K562 (cell line): ENCODE measurements at regions not wholly inside any gene's neighbourhood (a gene's known extent, or its start where the extent isn't known, plus 50 kb on each side); places are given as distances from the start of the nearest gene placed in this dataset.
A peak's percentile ranks its signal among the peaks of the same experiment; 100 is the strongest.

Experiments used
- ATAC-seq: fragments of 200-7000 bp; cut with Tn5 transposase; 3 replicates; pipeline ENCODE4 v1.9.1; 2020; ENCODE audit warnings: moderate library complexity
- BruUV-seq: library from RNA; stranded (reverse); fragments of 400-500 nt; replicated peaks from 2 replicates; lab custom pipeline; 2021; lab: Mats Ljungman, UMichigan
- CTCF ChIA-PET: fragments of 300-600 bp; formaldehyde crosslinking; extraction: SDS; loops from one replicate; lab custom pipeline; 2021; ENCODE audit warnings: low intra/inter-chr PET ratio; lab: Yijun Ruan, JAX
- POLR2A ChIA-PET: fragments of 300-600, 350-650 bp; sonication (Branson Sonifier 250); formaldehyde crosslinking; extraction: SDS; loops from one replicate; lab custom pipeline; 2021; ENCODE audit warnings: antibody characterized with exemption, inconsistent platforms; lab: Yijun Ruan, JAX
- DNase-seq, 4 experiments: peaks; one replicate each; pipeline versions ENCODE4 v3.0.0 to v3.0.0-alpha.2; 2011 to 2018; ENCODE audit warnings: low spot score in 3 of 4, mixed read lengths in 3 of 4; ENCODE audit errors: extremely low read depth in 1 of 4
- FAIRE-seq: peaks from 2 replicates; lab custom pipeline; 2011; peaks lifted over from hg19 to GRCh38; lab: Jason Lieb, UNC
- H2AFZ ChIP-seq: 2 replicates; pipeline ENCODE4 v1.6.0; 2011; ENCODE audit warnings: low read depth, low read length, control low read depth, inconsistent platforms
- H3K27ac ChIP-seq: fragments of 200-600 bp; 3 replicates; pipeline ENCODE4 v1.8.0; 2011; ENCODE audit warnings: low read depth, mild to moderate bottlenecking, control low read depth, inconsistent platforms, low read length, moderate library complexity, mixed read lengths; ENCODE audit errors: extremely low read depth
- H3K27me3 ChIP-seq, 2 experiments: fragments of 300-600 bp in 1 of 2; 2 replicates in 1 of 2; 3 replicates in 1 of 2; pipeline versions ENCODE4 v1.6.0 to v1.8.0; 2011; ENCODE audit warnings: inconsistent platforms in 2 of 2, low read length in 2 of 2, mild to moderate bottlenecking in 1 of 2, mixed read lengths in 1 of 2, moderate library complexity in 1 of 2; ENCODE audit not compliant: control insufficient read depth in 2 of 2, insufficient read depth in 2 of 2
- H3K36me3 ChIP-seq: fragments of 300-600 bp; 3 replicates; pipeline ENCODE4 v1.8.0; 2011; ENCODE audit warnings: mild to moderate bottlenecking, low read length, inconsistent platforms; ENCODE audit not compliant: control insufficient read depth, insufficient read depth
- H3K4me1 ChIP-seq, 2 experiments: fragments of 200-600 bp in 1 of 2; replicated peaks in 1 of 2; 2 replicates in 1 of 2; 3 replicates in 1 of 2; pipeline versions ENCODE4 v1.5.1 to v1.8.0; 2011; ENCODE audit warnings: inconsistent platforms in 2 of 2, low read length in 2 of 2, mild to moderate bottlenecking in 1 of 2, mixed read lengths in 1 of 2, moderate library complexity in 1 of 2; ENCODE audit not compliant: control insufficient read depth in 2 of 2, insufficient read depth in 2 of 2
- H3K4me2 ChIP-seq: 2 replicates; pipeline ENCODE4 v1.6.1; 2011; ENCODE audit warnings: low read length, control low read depth, inconsistent platforms, mixed read lengths; ENCODE audit not compliant: insufficient read depth
- H3K4me3 ChIP-seq: fragments of 200-600 bp; sonication (generic), shearing (Covaris generic); 2 replicates; pipeline ENCODE4 v1.5.1; 2016; ENCODE audit warnings: control low read depth, inconsistent platforms
- H3K79me2 ChIP-seq: fragments of 200-600 bp; 3 replicates; pipeline ENCODE4 v1.8.0; 2011; ENCODE audit warnings: low read length, inconsistent platforms; ENCODE audit not compliant: control insufficient read depth, insufficient read depth
- H3K9ac ChIP-seq, 2 experiments: 2 replicates each; pipeline versions ENCODE4 v1.6.0 to v1.6.1; 2011; ENCODE audit warnings: low read depth in 2 of 2, low read length in 2 of 2, control low read depth in 1 of 2, inconsistent platforms in 1 of 2, mild to moderate bottlenecking in 1 of 2, mixed read lengths in 1 of 2; ENCODE audit not compliant: insufficient read depth in 1 of 2
- H3K9me1 ChIP-seq: one replicate; pipeline ENCODE4 v1.6.0; 2011; ENCODE audit warnings: inconsistent platforms, mild to moderate bottlenecking, low read length, moderate library complexity; ENCODE audit not compliant: control insufficient read depth, insufficient read depth
- H3K9me3 ChIP-seq: replicated peaks from 2 replicates; pipeline ENCODE4 v1.5.1; 2011; ENCODE audit warnings: low read depth, low read length, inconsistent platforms; ENCODE audit not compliant: control insufficient read depth, insufficient read depth
- H4K20me1 ChIP-seq: replicated peaks from 2 replicates; pipeline ENCODE4 v1.6.1; 2011; ENCODE audit warnings: low read length, inconsistent platforms, mixed read lengths; ENCODE audit not compliant: control insufficient read depth, insufficient read depth
- DMBX1 ChIP-seq: fragments of 250-450 bp; sonication (Bioruptor Pico); IDR thresholded peaks from 2 replicates; pipeline ENCODE4 v1.8.0; 2022; ENCODE audit warnings: inconsistent platforms, mild to moderate bottlenecking, moderate library complexity, borderline replicate concordance
- ETV6 ChIP-seq, 3 experiments: fragments of 150-350 bp in 1 of 3; sonication (generic) in 1 of 3; formaldehyde crosslinking in 1 of 3; IDR thresholded peaks; 2 replicates each; pipeline versions ENCODE4 v1.6.1 to v1.8.0; 2014 to 2022; ENCODE audit warnings: borderline replicate concordance in 2 of 3, low read depth in 2 of 3, antibody characterized with exemption in 1 of 3, low read length in 1 of 3, mild to moderate bottlenecking in 1 of 3, missing genetic modification reagents in 1 of 3
- NFXL1 ChIP-seq: fragments of 450-650 bp; formaldehyde crosslinking; IDR thresholded peaks from 2 replicates; pipeline ENCODE4 v1.4.0; 2021; ENCODE audit warnings: mild to moderate bottlenecking
- ZNF197 ChIP-seq: fragments of 200-800 bp; sonication (Bioruptor generic); IDR thresholded peaks from 2 replicates; pipeline ENCODE4 v1.6.1; 2016; ENCODE audit warnings: low read depth, missing genetic modification characterization, missing compliant biosample characterization
- WGBS: fragments of 100-300 bp; shearing (Covaris generic); methylation state at CpG from one replicate; pipeline ENCODE4 v1.1.6; 2016; ENCODE audit warnings: low coverage, mixed read lengths; ENCODE audit not compliant: insufficient coverage; ENCODE audit errors: missing lambda C conversion rate; 5-methylcytosine and 5-hydroxymethylcytosine counted together
- in situ Hi-C: fragments of 300-500 bp; cut with MboI; formaldehyde crosslinking; loops from 4 replicates; pipeline ENCODE4 v1.15.0; 2018; ENCODE audit warnings: inconsistent platforms, mixed read lengths
- intact Hi-C: fragments of 100-400 bp; cut with micrococcal nuclease; formaldehyde crosslinking; loops from 2 replicates; pipeline ENCODE4 v1.14.2; 2022
- TF ChIP-seq, protein P1 (sequence below): sonication (generic); IDR thresholded peaks from 2 replicates; pipeline ENCODE4 v1.6.1; 2016
- TF ChIP-seq, protein P2 (sequence below), 2 experiments: fragments of 450-650 bp in 1 of 2; sonication (generic) in 1 of 2; formaldehyde crosslinking in 1 of 2; IDR thresholded peaks; 2 replicates each; pipeline versions ENCODE4 v1.7.1 to v1.9.0; 2016 to 2022; ENCODE audit warnings: inconsistent platforms in 1 of 2, mild to moderate bottlenecking in 1 of 2, missing genetic modification reagents in 1 of 2
- TF ChIP-seq, protein P3 (sequence below): fragments of 450-650 bp; formaldehyde crosslinking; IDR thresholded peaks from 2 replicates; pipeline ENCODE4 v1.4.0; 2020; ENCODE audit warnings: mild to moderate bottlenecking, mixed read lengths

DNA sequence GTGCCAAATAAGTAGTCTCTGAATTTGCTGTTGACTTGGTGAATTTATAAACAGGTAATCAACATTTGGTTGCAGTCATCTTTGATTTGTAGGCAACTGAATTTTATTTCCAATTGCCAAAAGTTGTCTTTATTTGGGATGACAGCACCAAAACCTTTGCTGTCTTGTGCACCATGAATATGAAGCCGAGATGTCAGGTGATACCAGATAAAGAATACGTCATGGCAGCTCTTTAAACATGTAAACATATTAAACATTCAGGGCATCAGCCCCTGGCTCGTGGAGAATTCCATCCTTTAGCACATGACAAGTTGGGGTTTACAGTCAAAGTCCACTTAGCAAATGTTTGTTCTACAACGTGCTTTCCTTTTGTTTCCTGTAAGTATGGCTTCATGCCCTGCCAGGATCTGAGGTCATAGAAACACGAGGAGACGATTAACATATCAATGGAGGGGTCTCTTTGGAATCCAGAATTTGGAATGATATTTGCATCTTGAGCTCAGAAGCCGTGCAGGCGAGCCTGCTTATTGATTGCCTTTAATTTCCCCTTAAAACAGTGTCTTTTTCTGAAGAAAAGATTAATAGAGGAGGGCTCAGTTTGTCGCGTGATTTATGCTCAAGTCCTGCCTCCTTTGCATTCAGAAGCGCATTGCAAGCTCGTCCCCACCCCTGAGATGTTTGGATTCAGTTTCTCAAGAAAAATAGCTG is 170.2 kb upstream of the ZNF217 start:
- Histone ChIP-seq H3K4me2 (peak overlapping the region; percentile 65), H3K4me1 (peaks cover 0 to 20% of the 10 kb centered on the region in 2 experiments; a peak in 4 of 5 replicates), H3K79me2 (no peaks in the 10 kb centered on the region), H3K36me3 (no peaks in the 10 kb centered on the region; the same call in 2 of the 3 replicates), H3K9me1 (no peaks in the 10 kb centered on the region), H2AFZ (peak overlapping the region; percentile 96), H3K27me3 (no peaks in the 10 kb centered on the region), H3K4me3 (0 out of 2 replicates have a peak overlapping the region, but pooled peaks have one; percentile 17), H3K9ac (peak overlapping the region in 1 of 2 experiments; percentile 50; a peak in 2 of 4 replicates), H3K27ac (peak overlapping the region; percentile 65; the same call in 2 of the 3 replicates), H3K9me3 (no peaks in the 10 kb centered on the region), H4K20me1 (no peaks in the 10 kb centered on the region)
- CTCF ChIA-PET, result interaction anchor here (0.5 kb wide), 1 partner anchor 194 kb away, joined by 3 read pairs; no protein-coding TSS in a partner anchor
- in situ Hi-C loops (no loop called here), intact Hi-C loops (no loop called here)
- FAIRE-seq (peak; percentile 29), DNase-seq (peak in 1 of 4 experiments; percentile 36), ATAC-seq (peak; percentile 70)
- POLR2A ChIA-PET, result interaction anchor here (0.6 to 2.9 kb wide), 5 partner anchors 10 to 170 kb away, joined by 3 to 13 read pairs (median 4); no protein-coding TSS in a partner anchor
- BruUV-seq, result no TSS peak
- 8% methylated on average over 12 of the region's 12 CpGs for WGBS
- no peak for TF ChIP-seq ETV6 (IDR thresholded peaks at IDR 0.05; ENCODE audit: borderline replicate concordance in 1 of 2, low read depth in 2 of 2, low read length in 1 of 2)
- TF ChIP-seq ETV6 (CRISPR knock-in tag; IDR thresholded peaks at IDR 0.05; ENCODE audit: borderline replicate concordance), result no peak
- TF ChIP-seq, protein P1, sequence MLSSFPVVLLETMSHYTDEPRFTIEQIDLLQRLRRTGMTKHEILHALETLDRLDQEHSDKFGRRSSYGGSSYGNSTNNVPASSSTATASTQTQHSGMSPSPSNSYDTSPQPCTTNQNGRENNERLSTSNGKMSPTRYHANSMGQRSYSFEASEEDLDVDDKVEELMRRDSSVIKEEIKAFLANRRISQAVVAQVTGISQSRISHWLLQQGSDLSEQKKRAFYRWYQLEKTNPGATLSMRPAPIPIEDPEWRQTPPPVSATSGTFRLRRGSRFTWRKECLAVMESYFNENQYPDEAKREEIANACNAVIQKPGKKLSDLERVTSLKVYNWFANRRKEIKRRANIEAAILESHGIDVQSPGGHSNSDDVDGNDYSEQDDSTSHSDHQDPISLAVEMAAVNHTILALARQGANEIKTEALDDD, result no peak
- peak; percentile 66; the same call in 1 of the 2 replicates for TF ChIP-seq ZNF197 (CRISPR knock-in tag)
- TF ChIP-seq, protein P2, sequence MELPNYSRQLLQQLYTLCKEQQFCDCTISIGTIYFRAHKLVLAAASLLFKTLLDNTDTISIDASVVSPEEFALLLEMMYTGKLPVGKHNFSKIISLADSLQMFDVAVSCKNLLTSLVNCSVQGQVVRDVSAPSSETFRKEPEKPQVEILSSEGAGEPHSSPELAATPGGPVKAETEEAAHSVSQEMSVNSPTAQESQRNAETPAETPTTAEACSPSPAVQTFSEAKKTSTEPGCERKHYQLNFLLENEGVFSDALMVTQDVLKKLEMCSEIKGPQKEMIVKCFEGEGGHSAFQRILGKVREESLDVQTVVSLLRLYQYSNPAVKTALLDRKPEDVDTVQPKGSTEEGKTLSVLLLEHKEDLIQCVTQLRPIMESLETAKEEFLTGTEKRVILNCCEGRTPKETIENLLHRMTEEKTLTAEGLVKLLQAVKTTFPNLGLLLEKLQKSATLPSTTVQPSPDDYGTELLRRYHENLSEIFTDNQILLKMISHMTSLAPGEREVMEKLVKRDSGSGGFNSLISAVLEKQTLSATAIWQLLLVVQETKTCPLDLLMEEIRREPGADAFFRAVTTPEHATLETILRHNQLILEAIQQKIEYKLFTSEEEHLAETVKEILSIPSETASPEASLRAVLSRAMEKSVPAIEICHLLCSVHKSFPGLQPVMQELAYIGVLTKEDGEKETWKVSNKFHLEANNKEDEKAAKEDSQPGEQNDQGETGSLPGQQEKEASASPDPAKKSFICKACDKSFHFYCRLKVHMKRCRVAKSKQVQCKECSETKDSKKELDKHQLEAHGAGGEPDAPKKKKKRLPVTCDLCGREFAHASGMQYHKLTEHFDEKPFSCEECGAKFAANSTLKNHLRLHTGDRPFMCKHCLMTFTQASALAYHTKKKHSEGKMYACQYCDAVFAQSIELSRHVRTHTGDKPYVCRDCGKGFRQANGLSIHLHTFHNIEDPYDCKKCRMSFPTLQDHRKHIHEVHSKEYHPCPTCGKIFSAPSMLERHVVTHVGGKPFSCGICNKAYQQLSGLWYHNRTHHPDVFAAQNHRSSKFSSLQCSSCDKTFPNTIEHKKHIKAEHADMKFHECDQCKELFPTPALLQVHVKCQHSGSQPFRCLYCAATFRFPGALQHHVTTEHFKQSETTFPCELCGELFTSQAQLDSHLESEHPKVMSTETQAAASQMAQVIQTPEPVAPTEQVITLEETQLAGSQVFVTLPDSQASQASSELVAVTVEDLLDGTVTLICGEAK (IDR thresholded peaks at IDR 0.05), result no peak
- TF ChIP-seq, protein P2 (CRISPR knock-in tag; IDR thresholded peaks at IDR 0.05), result no peak
- TF ChIP-seq, protein P3, sequence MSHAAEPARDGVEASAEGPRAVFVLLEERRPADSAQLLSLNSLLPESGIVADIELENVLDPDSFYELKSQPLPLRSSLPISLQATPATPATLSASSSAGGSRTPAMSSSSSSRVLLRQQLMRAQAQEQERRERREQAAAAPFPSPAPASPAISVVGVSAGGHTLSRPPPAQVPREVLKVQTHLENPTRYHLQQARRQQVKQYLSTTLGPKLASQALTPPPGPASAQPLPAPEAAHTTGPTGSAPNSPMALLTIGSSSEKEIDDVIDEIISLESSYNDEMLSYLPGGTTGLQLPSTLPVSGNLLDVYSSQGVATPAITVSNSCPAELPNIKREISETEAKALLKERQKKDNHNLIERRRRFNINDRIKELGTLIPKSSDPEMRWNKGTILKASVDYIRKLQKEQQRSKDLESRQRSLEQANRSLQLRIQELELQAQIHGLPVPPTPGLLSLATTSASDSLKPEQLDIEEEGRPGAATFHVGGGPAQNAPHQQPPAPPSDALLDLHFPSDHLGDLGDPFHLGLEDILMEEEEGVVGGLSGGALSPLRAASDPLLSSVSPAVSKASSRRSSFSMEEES (CRISPR knock-in tag), result no peak
- TF ChIP-seq NFXL1 (CRISPR knock-in tag), result no peak
- TF ChIP-seq DMBX1, result no peak
